ENCODE measurements at regions not wholly inside any gene's neighbourhood (a gene's known extent, or its start where the extent isn't known, plus 50 kb on each side); places are given as distances from the start of the nearest gene placed in this dataset.

- H3K79me1 ChIP-seq (ENCODE audit: low read depth, low read length) = no peaks in the 10 kb centered on the region
- H2BK15ac ChIP-seq (ENCODE audit: low read length) = no peak overlapping the region
- no peak overlapping the region for H3K4me2 ChIP-seq (ENCODE audit: insufficient read depth in 1 of 2, low read depth in 2 of 2, low read length in 2 of 2)
- no peak overlapping the region for H4K8ac ChIP-seq (ENCODE audit: extremely low read depth, insufficient read depth, low read length)
- H4K91ac ChIP-seq (replicated peaks; ENCODE audit: insufficient read length, low read length) = no peak overlapping the region
- no peaks in the 10 kb centered on the region for H3K4me1 ChIP-seq (replicated peaks in 1 of 4; ENCODE audit: control insufficient read depth in 3 of 4, insufficient read depth in 4 of 4, low read length in 3 of 4)
- no peaks in the 10 kb centered on the region for H3K79me2 ChIP-seq (ENCODE audit: control insufficient read depth in 1 of 2, insufficient read depth in 2 of 2, low read length in 2 of 2)
- H3K14ac ChIP-seq (ENCODE audit: insufficient read length) = no peak overlapping the region
- H3K27ac ChIP-seq (ENCODE audit: low read depth, low read length) = no peak overlapping the region
- H3K27me3 ChIP-seq (replicated peaks in 1 of 4; ENCODE audit: control insufficient read depth in 3 of 4, extremely low read depth in 1 of 4, insufficient read depth in 3 of 4, low read length in 3 of 4) = no peaks in the 10 kb centered on the region
- no peak overlapping the region for H4K5ac ChIP-seq (ENCODE audit: insufficient read length, low read depth, low read length)
- CTCF ChIA-PET (ENCODE audit: partially characterized antibody) = interaction anchor here (1.4 kb wide), 1 partner anchor 10 kb away, joined by 4 read pairs; no protein-coding TSS in a partner anchor
- POLR2A ChIA-PET (ENCODE audit: partially characterized antibody) = no interaction called here
- H4K20me1 ChIP-seq (replicated peaks in 1 of 2; ENCODE audit: control insufficient read depth in 1 of 2, insufficient read depth in 2 of 2, low read length in 2 of 2) = no peaks in the 10 kb centered on the region
- no peak for FAIRE-seq
- no peak overlapping the region for H3K4ac ChIP-seq (replicated peaks; ENCODE audit: insufficient read length, low read depth, low read length)
- no peak overlapping the region for H3K23ac ChIP-seq (ENCODE audit: insufficient read length)
- DNase-seq (ENCODE audit: low read depth in 1 of 2, low spot score in 2 of 2) = no peak
- H2AFZ ChIP-seq (ENCODE audit: low read length) = no peak overlapping the region
- 95% methylated on average over 2 of the region's 2 CpGs; no CpG with 5 or more reads in 1 of the 2 experiments for WGBS, 2 experiments (ENCODE audit: extremely low coverage in 1 of 2, insufficient coverage in 1 of 2, insufficient read length in 1 of 2, insufficient replicate concordance in 2 of 2, low coverage in 1 of 2, low lambda C conversion rate in 2 of 2, missing lambda C conversion rate in 1 of 2)
- no peak overlapping the region for H2BK20ac ChIP-seq (ENCODE audit: low read length)
- H3K9ac ChIP-seq (replicated peaks in 1 of 4; ENCODE audit: extremely low read depth in 1 of 4, low read depth in 3 of 4, low read length in 3 of 4) = no peak overlapping the region
- H3K4me3 ChIP-seq (ENCODE audit: extremely low read depth in 1 of 4, insufficient read depth in 2 of 4, low read depth in 3 of 4, low read length in 4 of 4) = no peak overlapping the region
- H3K23me2 ChIP-seq (ENCODE audit: low read depth, low read length) = no peaks in the 10 kb centered on the region
- H3K9me3 ChIP-seq (ENCODE audit: insufficient read depth in 2 of 2, low read depth in 1 of 2, low read length in 1 of 2) = no peaks in the 10 kb centered on the region
- H2BK5ac ChIP-seq (ENCODE audit: low read depth, low read length) = no peak overlapping the region
- H2BK12ac ChIP-seq (ENCODE audit: low read depth, low read length) = no peak overlapping the region
- no peak overlapping the region for H2AK5ac ChIP-seq (ENCODE audit: low read depth, low read length)
- no peak overlapping the region for H3K56ac ChIP-seq (replicated peaks; ENCODE audit: insufficient read length, low read depth, low read length)
- no peak overlapping the region for H2BK120ac ChIP-seq (replicated peaks; ENCODE audit: low read depth, low read length)
- H3K36me3 ChIP-seq (ENCODE audit: control insufficient read depth in 2 of 4, insufficient read depth in 4 of 4, low read length in 3 of 4) = no peaks in the 10 kb centered on the region
- no peak overlapping the region for H3K18ac ChIP-seq (ENCODE audit: extremely low read depth, low read length)
- TF ChIP-seq SIRT6 (IDR thresholded peaks at IDR 0.05; ENCODE audit: low read length) (no peak), SP2 (IDR thresholded peaks at IDR 0.05; ENCODE audit: low read length) (no peak), POLR2A (IDR thresholded peaks at IDR 0.05; ENCODE audit: control extremely low read depth in 1 of 2, low read depth in 2 of 2, low read length in 2 of 2) (no peak), PHF8 (conservative IDR thresholded peaks at IDR 0.05; ENCODE audit: low read depth, low read length) (no peak), FOSL1 (IDR thresholded peaks at IDR 0.05; ENCODE audit: insufficient read depth, low read depth, low read length) (no peak), EZH2 (IDR thresholded peaks at IDR 0.05; ENCODE audit: low read depth, low read length, severe bottlenecking) (no peak), ASH2L (IDR thresholded peaks at IDR 0.05; ENCODE audit: low read length) (no peak), HDAC2 (IDR thresholded peaks at IDR 0.05; ENCODE audit: borderline replicate concordance in 1 of 2, low read depth in 2 of 2, low read length in 2 of 2) (no peak), CHD1 (IDR thresholded peaks at IDR 0.05; ENCODE audit: low read depth, low read length) (no peak), KDM4A (IDR thresholded peaks at IDR 0.05; ENCODE audit: low read depth, low read length, severe bottlenecking) (no peak), ATF2 (IDR thresholded peaks at IDR 0.05; ENCODE audit: low read length) (no peak), TBP (IDR thresholded peaks at IDR 0.05; ENCODE audit: low read depth, low read length) (no peak), GABPA (IDR thresholded peaks at IDR 0.05; ENCODE audit: borderline replicate concordance, insufficient read depth, low read length) (no peak), POLR2AphosphoS5 (IDR thresholded peaks at IDR 0.05; ENCODE audit: low read depth, low read length) (no peak), CREB1 (IDR thresholded peaks at IDR 0.05) (no peak)
Observed at GRCh38 chr3:94543161-94543560, 480.3 kb downstream of the NSUN3 start.

Data from H1 (cell line).